Peyer's patch (tissue), 4 donors: ENCODE measurements at regions not wholly inside any gene's neighbourhood (a gene's known extent, or its start where the extent isn't known, plus 50 kb on each side); places are given as distances from the start of the nearest gene placed in this dataset.

Experiments
- CTCF ChIP-seq, 6 experiments: fragments of 450-650 bp in 4 of 6; fragments of 200-600 bp in 2 of 6; sonication (generic) in 1 of 6; IDR thresholded peaks; one replicate each; pipeline ENCODE4 v1.5.1; 2017 to 2019; ENCODE audit warnings: antibody characterized with exemption in 6 of 6, mild to moderate bottlenecking in 3 of 6, moderate library complexity in 1 of 6
- POLR2A ChIP-seq, 2 donors: fragments of 450-650 bp; IDR thresholded peaks; one replicate each; pipeline ENCODE4 v1.5.1; 2017; ENCODE audit warnings: antibody characterized with exemption in 2 of 2, mild to moderate bottlenecking in 2 of 2, moderate library complexity in 2 of 2

- TF ChIP-seq CTCF (IDR thresholded peaks at IDR 0.05): no peak
- no peak for TF ChIP-seq POLR2A (IDR thresholded peaks at IDR 0.05)
These were observed 147.9 kb downstream of the PTCHD1 start for GRCh38 chrX:23482561-23482960.
